ENCODE measurements at regions not wholly inside any gene's neighbourhood (a gene's known extent, or its start where the extent isn't known, plus 50 kb on each side); places are given as distances from the start of the nearest gene placed in this dataset.

GRCh38 chr7:133186060-133186459 lies 66.8 kb upstream of the EXOC4 start:
- H3K4me3 ChIP-seq (ENCODE audit: low read depth, low read length): no peak overlapping the region
- no peaks in the 10 kb centered on the region for H3K36me3 ChIP-seq (ENCODE audit: control insufficient read depth in 1 of 2, insufficient read depth in 2 of 2, low read length in 2 of 2)
- no peaks in the 10 kb centered on the region for H3K79me1 ChIP-seq (ENCODE audit: low read length)
- H3K14ac ChIP-seq (ENCODE audit: low read length): no peak overlapping the region
- no CpG with 5 or more reads among the region's 1 CpG for WGBS (ENCODE audit: extremely low coverage, insufficient coverage, insufficient read length)
- no peak overlapping the region for H3K4me2 ChIP-seq (ENCODE audit: low read length)
- no peak for DNase-seq
- H4K8ac ChIP-seq (ENCODE audit: low read depth, low read length): no peak overlapping the region
- no peak overlapping the region for H3K18ac ChIP-seq (ENCODE audit: low read length)
- H4K91ac ChIP-seq (ENCODE audit: low read depth, low read length): no peak overlapping the region
- no peak overlapping the region for H2BK12ac ChIP-seq (ENCODE audit: low read length)
- H3K27me3 ChIP-seq (ENCODE audit: insufficient read depth, low read length): no peaks in the 10 kb centered on the region
- H3K23ac ChIP-seq (ENCODE audit: low read length): no peak overlapping the region
- H4K12ac ChIP-seq (ENCODE audit: low read depth, low read length): no peak overlapping the region
- H2AK5ac ChIP-seq (ENCODE audit: low read length): no peak overlapping the region
- no peak overlapping the region for H3K27ac ChIP-seq (ENCODE audit: low read depth, low read length)
- H2BK120ac ChIP-seq (ENCODE audit: insufficient read depth, low read length, poor library complexity): no peak overlapping the region
- H3K9ac ChIP-seq (ENCODE audit: low read length): no peak overlapping the region
- no peaks in the 10 kb centered on the region for H3K4me1 ChIP-seq (ENCODE audit: control insufficient read depth in 1 of 2, insufficient read depth in 2 of 2, low read length in 2 of 2)
- H3K79me2 ChIP-seq (ENCODE audit: control insufficient read depth, insufficient read depth, low read length, poor library complexity): no peaks in the 10 kb centered on the region
- H3K4ac ChIP-seq (ENCODE audit: low read depth, low read length): no peak overlapping the region
- no peaks in the 10 kb centered on the region for H3K9me3 ChIP-seq (ENCODE audit: insufficient read depth, low read depth, low read length)
- no peak overlapping the region for H2AFZ ChIP-seq (ENCODE audit: insufficient read depth, low read length, poor library complexity)
- no peak overlapping the region for H2BK5ac ChIP-seq (ENCODE audit: low read depth, low read length, poor library complexity)

GRCh38 chr7:133190172-133190528 lies 62.7 kb upstream of the EXOC4 start:
- no peaks in the 10 kb centered on the region for H3K27me3 ChIP-seq (ENCODE audit: insufficient read depth, low read length)
- WGBS (ENCODE audit: extremely low coverage, insufficient coverage, insufficient read length): no CpG with 5 or more reads among the region's 2 CpGs
- H3K14ac ChIP-seq (ENCODE audit: low read length): no peak overlapping the region
- no peak overlapping the region for H3K4me3 ChIP-seq (ENCODE audit: low read depth, low read length)
- no peak for DNase-seq
- no peak overlapping the region for H3K4ac ChIP-seq (ENCODE audit: low read depth, low read length)
- no peaks in the 10 kb centered on the region for H3K4me1 ChIP-seq (ENCODE audit: control insufficient read depth in 1 of 2, insufficient read depth in 2 of 2, low read length in 2 of 2)
- no peaks in the 10 kb centered on the region for H3K79me1 ChIP-seq (ENCODE audit: low read length)
- no peak overlapping the region for H4K12ac ChIP-seq (ENCODE audit: low read depth, low read length)
- H3K79me2 ChIP-seq (ENCODE audit: control insufficient read depth, insufficient read depth, low read length, poor library complexity): no peaks in the 10 kb centered on the region
- no peak overlapping the region for H3K18ac ChIP-seq (ENCODE audit: low read length)
- no peak overlapping the region for H2BK12ac ChIP-seq (ENCODE audit: low read length)
- H3K9me3 ChIP-seq (ENCODE audit: insufficient read depth, low read depth, low read length): peaks cover 2% of the 10 kb centered on the region
- H2AK5ac ChIP-seq (ENCODE audit: low read length): no peak overlapping the region
- no peak overlapping the region for H2AFZ ChIP-seq (ENCODE audit: insufficient read depth, low read length, poor library complexity)
- no peak overlapping the region for H4K91ac ChIP-seq (ENCODE audit: low read depth, low read length)
- H4K8ac ChIP-seq (ENCODE audit: low read depth, low read length): no peak overlapping the region
- H3K36me3 ChIP-seq (ENCODE audit: control insufficient read depth in 1 of 2, insufficient read depth in 2 of 2, low read length in 2 of 2): no peaks in the 10 kb centered on the region
- H2BK120ac ChIP-seq (ENCODE audit: insufficient read depth, low read length, poor library complexity): no peak overlapping the region
- H3K9ac ChIP-seq (ENCODE audit: low read length): no peak overlapping the region
- no peak overlapping the region for H3K23ac ChIP-seq (ENCODE audit: low read length)
- H3K4me2 ChIP-seq (ENCODE audit: low read length): no peak overlapping the region
- H2BK5ac ChIP-seq (ENCODE audit: low read depth, low read length, poor library complexity): no peak overlapping the region
- no peak overlapping the region for H3K27ac ChIP-seq (ENCODE audit: low read depth, low read length)

DNA sequence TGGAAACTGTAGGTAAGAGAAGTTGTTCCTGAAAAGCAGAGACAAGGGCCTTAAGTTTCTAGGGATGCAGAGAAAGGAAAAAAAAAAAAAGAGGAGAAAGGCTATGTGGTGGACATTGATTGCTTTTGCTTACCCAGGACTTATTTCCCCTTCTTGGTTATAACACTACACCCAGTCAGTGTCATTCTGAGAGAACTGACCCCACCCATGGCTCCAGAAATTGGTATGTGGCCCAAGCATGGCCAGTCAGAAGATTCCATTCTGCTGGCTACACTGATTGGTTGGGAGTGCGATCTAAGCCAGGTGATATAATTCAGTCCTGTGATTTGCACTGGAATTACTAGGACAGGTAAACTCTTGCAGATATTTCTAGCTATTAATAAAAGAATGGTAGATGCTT lies 62.2 kb upstream of the EXOC4 start:
- no peaks in the 10 kb centered on the region for H3K79me1 ChIP-seq (ENCODE audit: low read length)
- no peak overlapping the region for H2AK5ac ChIP-seq (ENCODE audit: low read length)
- no peak overlapping the region for H3K4ac ChIP-seq (ENCODE audit: low read depth, low read length)
- no peak overlapping the region for H2BK120ac ChIP-seq (ENCODE audit: insufficient read depth, low read length, poor library complexity)
- H3K4me1 ChIP-seq (ENCODE audit: control insufficient read depth in 1 of 2, insufficient read depth in 2 of 2, low read length in 2 of 2): no peaks in the 10 kb centered on the region
- no peak overlapping the region for H3K14ac ChIP-seq (ENCODE audit: low read length)
- no peak overlapping the region for H3K18ac ChIP-seq (ENCODE audit: low read length)
- H4K91ac ChIP-seq (ENCODE audit: low read depth, low read length): no peak overlapping the region
- H3K79me2 ChIP-seq (ENCODE audit: control insufficient read depth, insufficient read depth, low read length, poor library complexity): no peaks in the 10 kb centered on the region
- no peaks in the 10 kb centered on the region for H3K27me3 ChIP-seq (ENCODE audit: insufficient read depth, low read length)
- no peak overlapping the region for H3K27ac ChIP-seq (ENCODE audit: low read depth, low read length)
- H2AFZ ChIP-seq (ENCODE audit: insufficient read depth, low read length, poor library complexity): no peak overlapping the region
- H2BK5ac ChIP-seq (ENCODE audit: low read depth, low read length, poor library complexity): no peak overlapping the region
- no CpG with 5 or more reads among the region's 1 CpG for whole genome bisulfite sequencing (ENCODE audit: extremely low coverage, insufficient coverage, insufficient read length)
- no peak overlapping the region for H2BK12ac ChIP-seq (ENCODE audit: low read length)
- no peak overlapping the region for H3K23ac ChIP-seq (ENCODE audit: low read length)
- no peak overlapping the region for H4K12ac ChIP-seq (ENCODE audit: low read depth, low read length)
- H3K36me3 ChIP-seq (ENCODE audit: control insufficient read depth in 1 of 2, insufficient read depth in 2 of 2, low read length in 2 of 2): no peaks in the 10 kb centered on the region
- peaks cover 2% of the 10 kb centered on the region for H3K9me3 ChIP-seq (ENCODE audit: insufficient read depth, low read depth, low read length)
- H3K4me2 ChIP-seq (ENCODE audit: low read length): no peak overlapping the region
- DNase-seq: no peak
- no peak overlapping the region for H3K9ac ChIP-seq (ENCODE audit: low read length)
- no peak overlapping the region for H4K8ac ChIP-seq (ENCODE audit: low read depth, low read length)
- H3K4me3 ChIP-seq (ENCODE audit: low read depth, low read length): no peak overlapping the region

- no peak overlapping the region for H4K91ac ChIP-seq (ENCODE audit: low read depth, low read length)
- H4K12ac ChIP-seq (ENCODE audit: low read depth, low read length): no peak overlapping the region
- no peak overlapping the region for H3K4me3 ChIP-seq (ENCODE audit: low read depth, low read length)
- no peaks in the 10 kb centered on the region for H3K79me1 ChIP-seq (ENCODE audit: low read length)
- no peak overlapping the region for H2AK5ac ChIP-seq (ENCODE audit: low read length)
- H3K4me1 ChIP-seq (ENCODE audit: control insufficient read depth in 1 of 2, insufficient read depth in 2 of 2, low read length in 2 of 2): no peaks in the 10 kb centered on the region
- no peaks in the 10 kb centered on the region for H3K79me2 ChIP-seq (ENCODE audit: control insufficient read depth, insufficient read depth, low read length, poor library complexity)
- H3K27me3 ChIP-seq (ENCODE audit: insufficient read depth, low read length): no peaks in the 10 kb centered on the region
- no peak overlapping the region for H3K4ac ChIP-seq (ENCODE audit: low read depth, low read length)
- H3K14ac ChIP-seq (ENCODE audit: low read length): no peak overlapping the region
- H4K8ac ChIP-seq (ENCODE audit: low read depth, low read length): no peak overlapping the region
- H3K9me3 ChIP-seq (ENCODE audit: insufficient read depth, low read depth, low read length): peaks cover 2% of the 10 kb centered on the region
- no peak overlapping the region for H3K23ac ChIP-seq (ENCODE audit: low read length)
- no peak overlapping the region for H3K9ac ChIP-seq (ENCODE audit: low read length)
- no peak overlapping the region for H3K27ac ChIP-seq (ENCODE audit: low read depth, low read length)
- H2AFZ ChIP-seq (ENCODE audit: insufficient read depth, low read length, poor library complexity): no peak overlapping the region
- no peak overlapping the region for H2BK120ac ChIP-seq (ENCODE audit: insufficient read depth, low read length, poor library complexity)
- H3K18ac ChIP-seq (ENCODE audit: low read length): no peak overlapping the region
- WGBS (ENCODE audit: extremely low coverage, insufficient coverage, insufficient read length): no CpG with 5 or more reads among the region's 4 CpGs
- no peaks in the 10 kb centered on the region for H3K36me3 ChIP-seq (ENCODE audit: control insufficient read depth in 1 of 2, insufficient read depth in 2 of 2, low read length in 2 of 2)
- no peak overlapping the region for H2BK5ac ChIP-seq (ENCODE audit: low read depth, low read length, poor library complexity)
- no peak for DNase-seq
- H2BK12ac ChIP-seq (ENCODE audit: low read length): no peak overlapping the region
- H3K4me2 ChIP-seq (ENCODE audit: low read length): no peak overlapping the region
Observed at GRCh38 chr7:133191787-133192186, 61.1 kb upstream of the EXOC4 start.

Data from trophoblast cell (in vitro differentiated cells and primary cell).